ENCODE measurements at regions not wholly inside any gene's neighbourhood (a gene's known extent, or its start where the extent isn't known, plus 50 kb on each side); places are given as distances from the start of the nearest gene placed in this dataset.

DNA sequence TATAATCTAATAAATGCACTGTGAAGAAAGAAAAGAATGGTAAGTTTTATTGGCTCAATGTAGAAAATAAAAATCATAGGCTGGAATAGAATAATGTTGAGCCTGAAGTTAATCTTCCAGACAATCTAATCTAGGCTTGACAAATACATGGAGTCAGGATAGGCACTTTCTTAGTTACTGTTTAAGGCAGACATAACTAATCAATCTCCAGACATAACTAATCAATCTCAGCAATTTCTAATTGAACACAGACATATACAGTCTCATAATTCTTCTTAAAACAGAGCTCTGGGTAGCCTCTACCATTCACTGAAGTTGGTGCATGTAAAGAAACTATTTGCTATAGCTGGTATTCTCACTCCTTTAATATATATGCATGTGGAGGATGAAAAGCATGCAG is 150.1 kb upstream of the CTAGE1 start:
- DNase-seq = no peak

DNA sequence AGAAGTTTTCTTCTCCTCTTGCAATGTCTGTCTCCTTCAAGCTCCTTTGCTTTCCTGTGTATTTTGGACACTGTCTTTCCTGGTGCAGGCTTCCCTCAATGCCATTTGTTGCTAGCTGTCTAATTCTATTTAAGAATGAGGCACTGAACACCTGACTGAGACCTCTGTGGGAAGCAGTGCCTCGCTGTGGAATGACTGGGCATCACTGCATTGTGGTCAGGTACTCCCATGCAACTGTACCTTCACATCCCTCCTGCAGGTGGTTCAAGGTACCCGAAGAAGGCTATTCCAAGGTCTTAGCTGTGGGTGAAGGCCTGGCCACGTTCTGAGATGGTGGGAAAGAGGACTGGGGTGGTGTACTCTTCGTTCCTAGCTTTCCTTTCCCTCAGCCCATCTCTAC is 152.8 kb upstream of the CTAGE1 start:
- DNase-seq = no peak

GRCh38 chr18:22572341-22572740 is 154.6 kb upstream of the CTAGE1 start:
- DNase-seq = no peak

- DNase-seq = no peak
Observed at GRCh38 chr18:22579271-22579670, 161.6 kb upstream of the CTAGE1 start.

DNA sequence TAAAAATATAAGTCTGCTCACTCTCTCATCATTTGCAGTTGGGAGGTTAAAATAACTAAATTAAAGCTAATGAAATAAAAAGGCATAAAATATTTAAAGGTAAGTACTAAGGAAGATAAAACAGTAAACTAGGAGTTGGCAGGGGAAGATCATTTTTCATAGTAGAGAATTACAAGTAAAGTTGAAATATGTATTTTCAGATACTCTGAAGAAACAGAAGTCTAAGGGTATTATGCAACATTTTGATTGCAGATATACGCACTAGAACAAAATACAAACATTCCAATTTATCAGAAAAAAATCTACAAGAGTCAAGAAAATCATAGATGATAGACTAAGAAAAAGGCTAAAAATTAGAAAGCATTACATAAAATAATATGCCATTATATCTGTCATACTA is 167.6 kb upstream of the CTAGE1 start:
- DNase-seq = no peak

GRCh38 chr18:22585821-22586220 is 168.1 kb upstream of the CTAGE1 start:
- no peak for DNase-seq

DNA sequence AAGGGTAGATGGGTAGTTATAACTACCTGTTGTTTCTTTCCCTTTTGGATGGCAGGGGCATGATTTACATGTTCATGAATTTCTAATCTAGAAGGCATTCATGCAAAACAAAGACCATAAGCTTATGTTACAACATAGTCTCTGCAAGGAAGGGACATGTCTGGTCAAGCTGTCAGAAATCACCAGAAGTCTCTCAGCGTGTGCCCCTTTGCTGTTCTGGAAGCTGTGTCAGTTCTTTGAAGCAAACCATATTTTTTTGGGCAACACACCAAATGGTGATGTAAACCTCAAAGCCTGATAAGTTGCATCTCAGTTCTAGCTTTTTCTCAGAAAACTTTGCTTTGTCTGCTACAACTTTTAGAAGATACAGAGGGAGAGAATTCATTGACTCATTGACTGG is 173.5 kb upstream of the CTAGE1 start:
- DNase-seq = peak; percentile 48

GRCh38 chr18:22594155-22594690 is 176.5 kb upstream of the CTAGE1 start:
- no peak for DNase-seq

DNA sequence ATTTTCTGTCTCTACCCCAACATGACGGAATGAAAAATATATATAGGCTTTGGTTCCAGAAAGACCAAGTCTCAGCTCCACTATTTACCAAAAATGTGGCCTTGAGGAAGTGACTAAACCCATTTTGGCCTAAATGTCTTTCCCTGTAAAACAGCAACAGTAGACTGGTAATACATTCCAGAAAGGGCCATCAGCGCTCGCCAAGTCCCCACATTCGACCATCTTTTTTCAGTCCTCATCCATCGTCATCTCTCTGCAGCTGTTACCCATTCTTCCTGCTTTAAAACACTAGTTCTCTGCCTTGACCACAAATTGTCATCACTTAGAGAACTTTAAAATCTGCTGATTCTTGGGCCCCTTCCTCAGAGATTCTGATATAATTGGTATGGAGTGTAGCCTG is 183.8 kb upstream of the CTAGE1 start:
- no peak for DNase-seq

- peak; percentile 25 for DNase-seq
Observed at GRCh38 chr18:22602456-22602855, 184.7 kb upstream of the CTAGE1 start.

GRCh38 chr18:22603902-22604301 is 186.2 kb upstream of the CTAGE1 start:
- DNase-seq = no peak

DNA sequence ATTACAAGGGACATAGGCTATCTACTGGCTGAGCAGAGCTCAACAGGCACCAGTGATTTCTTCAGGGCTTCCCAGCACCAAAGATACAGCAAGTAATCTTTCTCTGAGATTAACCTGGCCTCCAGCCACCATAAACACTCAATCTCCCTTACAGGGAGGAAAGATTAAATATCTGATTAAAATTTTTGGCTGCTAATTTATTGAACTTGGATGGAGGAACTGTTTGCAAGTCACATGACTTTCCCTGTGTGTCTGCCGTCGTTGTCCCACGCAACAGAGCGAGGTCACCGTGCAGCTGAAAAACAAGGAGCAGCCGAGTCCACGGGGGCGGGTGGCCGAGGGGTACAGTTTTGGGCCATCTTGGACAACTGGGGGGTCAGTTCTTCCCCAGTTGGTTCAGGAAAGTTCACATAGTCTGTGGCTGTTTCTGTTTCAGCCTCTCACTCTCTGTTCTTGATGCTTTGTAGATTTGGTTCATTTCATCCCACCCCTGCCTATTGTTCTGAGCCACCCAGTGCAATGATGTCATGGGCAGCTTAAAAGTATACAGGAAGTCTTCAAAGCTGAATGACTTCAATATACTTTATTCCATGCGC is 186.8 kb upstream of the CTAGE1 start:
- DNase-seq = peak; percentile 23

DNA sequence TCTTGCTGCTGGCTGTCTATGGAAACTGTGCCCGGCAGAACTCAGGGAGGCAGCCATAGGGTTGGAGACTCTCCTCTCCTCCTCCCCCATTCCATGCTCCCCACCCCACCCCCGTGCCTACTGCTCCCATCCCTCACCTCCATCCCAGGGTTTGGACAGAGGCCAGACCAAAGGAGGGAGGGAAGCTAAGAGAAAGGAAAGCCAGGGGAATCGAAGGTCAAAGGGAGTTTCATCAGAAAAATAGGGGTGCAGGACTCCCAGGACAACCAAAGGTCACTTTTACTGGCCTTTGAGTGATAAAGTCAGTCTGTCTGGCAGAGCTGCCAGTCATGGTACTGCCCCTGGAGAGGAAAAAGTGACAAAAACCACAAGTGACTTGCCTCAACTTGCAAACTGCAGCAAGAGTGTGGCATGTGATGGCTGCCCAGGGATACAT is 187.3 kb upstream of the CTAGE1 start:
- DNase-seq = no peak

DNA sequence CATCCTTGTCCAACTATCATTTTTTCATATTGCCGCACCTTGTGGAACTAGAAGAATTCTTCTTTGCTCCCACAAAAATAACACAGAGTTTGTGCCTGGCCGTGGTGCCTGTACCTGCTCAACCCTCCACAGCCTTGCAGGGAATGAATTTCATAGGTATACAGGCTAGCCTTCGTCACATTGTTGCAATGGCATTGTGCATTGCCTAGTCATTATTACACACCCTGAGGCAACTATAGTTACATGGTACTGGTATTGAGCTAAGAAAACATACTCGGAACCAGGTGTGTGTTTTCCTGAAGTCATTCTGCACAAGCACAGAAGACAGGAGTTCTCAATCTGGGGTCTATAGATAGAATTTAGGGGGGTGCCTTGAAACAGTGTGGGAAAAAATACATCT is 188.0 kb upstream of the CTAGE1 start:
- DNase-seq = no peak

GRCh38 chr18:22606563-22607283 is 189.0 kb upstream of the CTAGE1 start:
- DNase-seq = peak; percentile 48

DNA sequence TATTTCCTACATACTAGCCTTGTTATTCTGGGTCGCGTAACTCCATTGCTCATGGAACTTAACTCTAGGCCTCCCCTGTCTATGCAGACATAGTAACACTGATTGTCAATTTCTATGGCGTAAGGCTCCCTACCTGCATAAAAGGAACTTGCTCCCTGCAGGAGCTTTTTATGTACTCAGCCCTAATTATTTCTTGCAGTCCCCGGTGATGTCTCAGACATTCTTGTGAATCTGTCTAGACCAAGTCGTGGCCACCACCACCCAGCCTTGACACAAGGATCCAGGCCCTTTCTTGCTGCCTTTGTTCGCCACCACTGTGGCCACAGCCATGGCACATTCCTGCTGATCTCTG is 189.5 kb upstream of the CTAGE1 start:
- no peak for DNase-seq

GRCh38 chr18:22608847-22609246 is 191.1 kb upstream of the CTAGE1 start:
- no peak for DNase-seq

GRCh38 chr18:22609642-22610041 is 191.9 kb upstream of the CTAGE1 start:
- DNase-seq = no peak

DNA sequence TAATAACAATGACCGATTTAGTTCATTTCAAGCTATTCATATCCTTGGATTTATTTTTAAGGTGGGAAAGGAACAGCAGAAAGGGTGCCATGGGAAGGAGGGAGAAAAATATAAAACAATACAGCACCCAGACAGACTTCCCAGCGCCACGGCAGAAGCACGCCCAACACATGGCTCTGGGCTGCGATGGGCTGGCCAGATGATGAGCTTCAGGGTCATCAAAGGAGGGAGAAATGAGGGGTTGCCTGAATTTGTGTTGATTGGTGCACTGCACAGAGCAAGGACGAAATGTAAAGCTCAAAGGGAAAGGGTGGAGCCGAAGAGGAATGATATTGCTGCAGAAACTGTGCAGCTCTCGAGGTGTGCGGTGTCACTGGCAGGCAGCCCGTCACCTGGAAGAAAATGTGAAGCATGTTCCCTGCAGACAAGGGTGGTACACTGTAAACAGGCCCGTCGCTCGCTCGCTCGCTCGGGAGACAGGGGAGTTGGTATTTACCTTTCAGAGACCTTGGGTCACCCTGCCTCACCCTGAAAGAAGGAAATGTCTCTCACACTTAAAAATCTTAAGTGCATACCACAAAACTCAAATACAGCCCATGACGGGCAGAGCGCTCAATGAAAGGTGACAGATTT is 195.5 kb upstream of the CTAGE1 start:
- DNase-seq = no peak

- DNase-seq = no peak
Observed at GRCh38 chr18:22613788-22614187, 196.1 kb upstream of the CTAGE1 start.

- DNase-seq = no peak
Observed at GRCh38 chr18:22623513-22623912, 205.8 kb upstream of the CTAGE1 start.

DNA sequence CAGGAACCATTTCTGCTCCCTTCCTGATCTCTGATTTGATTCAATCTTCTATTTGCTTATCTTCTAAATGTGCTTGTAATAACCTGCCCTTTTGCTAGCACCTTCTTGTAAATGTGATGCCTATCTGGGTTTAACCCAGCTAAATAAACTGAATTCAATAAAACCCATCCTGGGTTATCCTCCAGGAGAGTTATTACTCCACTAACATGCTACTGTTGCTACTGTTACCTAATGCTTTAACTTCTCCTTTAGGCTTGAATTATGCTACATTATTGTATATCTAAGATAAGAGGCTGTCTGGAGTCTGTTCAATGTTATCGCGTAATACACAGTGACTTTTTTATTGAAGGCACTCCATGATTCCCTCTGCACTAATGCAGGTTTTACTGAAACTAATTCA is 206.5 kb upstream of the CTAGE1 start:
- no peak for DNase-seq

DNA sequence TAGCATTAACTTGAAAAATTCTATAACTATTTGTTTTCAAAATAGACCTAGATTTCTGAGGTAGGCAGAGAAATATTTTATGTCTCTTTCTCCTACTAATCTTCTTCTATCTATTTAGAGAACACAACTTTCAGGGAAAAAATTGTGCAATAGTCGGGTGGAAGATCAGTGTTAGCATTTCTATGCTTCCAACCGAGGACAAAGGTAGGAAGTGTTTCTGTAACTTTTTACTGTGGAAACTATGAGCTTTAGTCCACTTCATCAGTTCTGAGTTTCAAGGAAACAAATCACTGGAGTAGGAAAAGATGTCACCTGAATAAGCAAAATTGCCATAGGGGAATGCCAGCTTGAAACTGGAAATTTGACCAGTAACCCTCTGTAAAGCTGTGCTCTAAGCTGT is 207.7 kb upstream of the CTAGE1 start:
- no peak for DNase-seq

GRCh38 chr18:22626771-22627170 is 209.1 kb upstream of the CTAGE1 start:
- DNase-seq = no peak

All from fibroblast of skin of scalp (primary cell).